ENCODE measurements at regions not wholly inside any gene's neighbourhood (a gene's known extent, or its start where the extent isn't known, plus 50 kb on each side); places are given as distances from the start of the nearest gene placed in this dataset.

DNA sequence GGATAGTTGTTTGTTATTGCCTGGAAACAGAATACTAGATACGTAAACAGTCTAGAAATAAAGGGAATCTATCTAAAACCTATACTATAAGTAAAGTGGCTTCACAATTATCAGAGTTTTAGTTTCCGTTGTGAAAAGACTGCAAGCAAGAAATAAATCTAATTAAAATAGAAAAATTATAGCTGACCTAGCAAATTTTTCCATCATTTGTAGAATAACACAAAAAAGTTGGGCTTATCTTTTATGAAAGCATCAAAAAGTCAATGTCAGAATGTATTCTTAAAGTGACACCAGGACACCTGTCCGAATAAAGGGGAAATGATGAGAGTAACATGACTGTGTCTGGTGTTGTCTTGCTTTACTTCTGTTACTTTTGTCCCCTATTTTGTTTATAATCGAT is 1248.9 kb upstream of the MIR17HG start:
- no peak overlapping the region for H3K4me3 ChIP-seq (ENCODE audit: low read depth in 1 of 2, low read length in 2 of 2)
- WGBS, 2 donors, result 84 to 88% methylated on average over 4 of the region's 4 CpGs

DNA sequence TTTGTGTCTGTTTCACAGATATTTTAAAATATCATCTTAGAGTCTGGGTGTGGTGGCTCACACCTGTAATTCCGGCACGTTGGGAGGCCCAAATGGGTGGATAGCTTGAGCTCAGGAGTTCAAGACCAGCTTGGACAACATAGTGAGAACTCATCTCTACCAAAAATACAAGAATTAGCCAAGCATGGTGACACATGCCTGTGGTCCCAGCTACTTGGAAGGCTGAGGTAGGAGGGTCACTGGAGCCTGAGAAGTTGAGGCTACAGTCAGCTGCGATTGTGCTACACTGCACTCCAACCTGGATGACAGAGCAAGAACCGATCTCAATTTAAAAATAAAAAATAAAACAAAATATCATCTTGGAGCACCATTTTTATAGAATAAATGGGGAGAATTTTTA is 1247.6 kb upstream of the MIR17HG start:
- WGBS, 2 donors, result 87 to 89% methylated on average over 4 of the region's 4 CpGs
- peaks cover 3 to 6% of the 10 kb centered on the region in 2 donors for H3K4me1 ChIP-seq (ENCODE audit: control insufficient read depth in 2 of 2, insufficient read depth in 2 of 2, low read length in 1 of 2)

More for the DNA sequence above, 1248.9 kb upstream of the MIR17HG start:
- no peaks in the 10 kb centered on the region for H3K9me3 ChIP-seq (ENCODE audit: control insufficient read depth in 2 of 2, insufficient read depth in 1 of 2, low read depth in 1 of 2, low read length in 1 of 2)
- no peak overlapping the region for H3K27ac ChIP-seq (ENCODE audit: low read depth in 2 of 2, low read length in 1 of 2)
- no peaks in the 10 kb centered on the region for H3K36me3 ChIP-seq (ENCODE audit: control insufficient read depth in 2 of 2, insufficient read depth in 2 of 2, low read length in 1 of 2)
- H3K27me3 ChIP-seq (ENCODE audit: control insufficient read depth in 1 of 2, insufficient read depth in 2 of 2, low read length in 2 of 2), result no peaks in the 10 kb centered on the region
- no peaks in the 10 kb centered on the region for H3K4me1 ChIP-seq (ENCODE audit: control insufficient read depth in 2 of 2, insufficient read depth in 2 of 2, low read length in 1 of 2)

DNA sequence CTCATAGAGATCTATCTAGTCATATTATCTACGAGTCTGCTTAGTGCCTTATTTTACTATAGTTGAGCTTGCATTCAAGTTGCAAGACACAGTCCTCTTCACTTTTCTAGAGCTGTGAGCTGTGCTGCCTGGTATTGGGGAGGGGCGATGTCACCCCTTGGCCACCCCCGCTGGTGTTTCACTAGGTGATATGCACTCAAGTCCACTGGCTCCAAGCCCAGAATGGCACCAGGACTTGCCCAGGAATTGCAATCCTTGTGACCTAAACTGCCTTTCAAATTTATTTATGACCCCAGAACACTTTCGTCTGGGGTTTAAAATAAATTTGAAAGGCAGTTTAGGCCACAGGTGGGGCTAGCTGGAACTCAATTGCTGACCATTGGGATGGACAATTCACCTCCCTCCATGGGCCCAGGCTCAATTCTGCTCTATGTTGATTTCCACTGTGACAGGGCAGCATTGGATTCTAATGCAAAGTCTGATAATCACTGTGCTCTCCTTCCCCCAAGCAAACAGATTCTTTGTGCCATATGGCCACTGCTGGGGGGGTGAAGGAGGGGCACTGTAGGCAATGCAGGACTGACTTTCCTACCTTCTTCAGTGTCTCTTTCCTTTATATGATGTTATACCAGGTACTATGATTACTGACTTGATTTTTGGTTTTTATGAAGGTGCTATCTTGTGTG is 1244.2 kb upstream of the MIR17HG start:
- H3K9me3 ChIP-seq (ENCODE audit: control insufficient read depth in 2 of 2, insufficient read depth in 1 of 2, low read depth in 1 of 2, low read length in 1 of 2), result no peaks in the 10 kb centered on the region
- no peak overlapping the region for H3K27ac ChIP-seq (ENCODE audit: low read depth in 2 of 2, low read length in 1 of 2)
- no peaks in the 10 kb centered on the region for H3K36me3 ChIP-seq (ENCODE audit: control insufficient read depth in 2 of 2, insufficient read depth in 2 of 2, low read length in 1 of 2)
- peaks cover 3 to 9% of the 10 kb centered on the region in 2 donors for H3K4me1 ChIP-seq (ENCODE audit: control insufficient read depth in 2 of 2, insufficient read depth in 2 of 2, low read length in 1 of 2)
- H3K4me3 ChIP-seq (ENCODE audit: low read depth in 1 of 2, low read length in 2 of 2), result no peak overlapping the region
- WGBS, 2 donors, result 58 to 72% methylated on average over 4 of the region's 4 CpGs
- no peaks in the 10 kb centered on the region for H3K27me3 ChIP-seq (ENCODE audit: control insufficient read depth in 1 of 2, insufficient read depth in 2 of 2, low read length in 2 of 2)

More for the DNA sequence above, 1247.6 kb upstream of the MIR17HG start:
- Histone ChIP-seq H3K4me3 (ENCODE audit: low read depth in 1 of 2, low read length in 2 of 2) (no peak overlapping the region), H3K27ac (ENCODE audit: low read depth in 2 of 2, low read length in 1 of 2) (no peak overlapping the region), H3K27me3 (ENCODE audit: control insufficient read depth in 1 of 2, insufficient read depth in 2 of 2, low read length in 2 of 2) (no peaks in the 10 kb centered on the region), H3K9me3 (ENCODE audit: control insufficient read depth in 2 of 2, insufficient read depth in 1 of 2, low read depth in 1 of 2, low read length in 1 of 2) (no peaks in the 10 kb centered on the region), H3K36me3 (ENCODE audit: control insufficient read depth in 2 of 2, insufficient read depth in 2 of 2, low read length in 1 of 2) (no peaks in the 10 kb centered on the region)

DNA sequence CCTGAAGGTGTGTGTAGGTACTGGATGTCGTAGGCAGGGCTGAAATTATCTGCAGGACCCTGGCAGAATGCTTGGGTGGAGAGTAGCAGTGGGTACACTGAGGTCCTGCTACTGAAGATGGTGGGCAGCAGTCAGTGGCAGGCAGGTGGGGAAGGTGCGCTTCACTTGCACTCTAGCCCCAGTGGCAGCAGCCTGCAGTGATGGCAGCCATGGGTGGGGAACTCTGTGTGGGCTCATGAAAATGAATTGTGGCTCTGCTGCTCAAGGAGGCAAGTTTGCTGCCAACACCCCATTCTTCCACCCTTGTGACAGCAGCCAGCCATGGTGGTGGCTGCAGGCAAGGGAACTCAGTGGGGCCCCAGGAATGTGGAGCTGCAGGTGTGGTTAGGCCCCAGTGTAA is 1242.7 kb upstream of the MIR17HG start:
- Histone ChIP-seq H3K27me3 (ENCODE audit: control insufficient read depth in 1 of 2, insufficient read depth in 2 of 2, low read length in 2 of 2) (no peaks in the 10 kb centered on the region), H3K4me1 (ENCODE audit: control insufficient read depth in 2 of 2, insufficient read depth in 2 of 2, low read length in 1 of 2) (peaks cover 3 to 9% of the 10 kb centered on the region in 2 donors), H3K27ac (ENCODE audit: low read depth in 2 of 2, low read length in 1 of 2) (peak overlapping the region; percentile 78 to 82), H3K4me3 (ENCODE audit: low read depth in 1 of 2, low read length in 2 of 2) (no peak overlapping the region), H3K9me3 (ENCODE audit: control insufficient read depth in 2 of 2, insufficient read depth in 1 of 2, low read depth in 1 of 2, low read length in 1 of 2) (no peaks in the 10 kb centered on the region), H3K36me3 (ENCODE audit: control insufficient read depth in 2 of 2, insufficient read depth in 2 of 2, low read length in 1 of 2) (no peaks in the 10 kb centered on the region)
- WGBS, 2 donors, result 79 to 91% methylated on average over 2 of the region's 2 CpGs

DNA sequence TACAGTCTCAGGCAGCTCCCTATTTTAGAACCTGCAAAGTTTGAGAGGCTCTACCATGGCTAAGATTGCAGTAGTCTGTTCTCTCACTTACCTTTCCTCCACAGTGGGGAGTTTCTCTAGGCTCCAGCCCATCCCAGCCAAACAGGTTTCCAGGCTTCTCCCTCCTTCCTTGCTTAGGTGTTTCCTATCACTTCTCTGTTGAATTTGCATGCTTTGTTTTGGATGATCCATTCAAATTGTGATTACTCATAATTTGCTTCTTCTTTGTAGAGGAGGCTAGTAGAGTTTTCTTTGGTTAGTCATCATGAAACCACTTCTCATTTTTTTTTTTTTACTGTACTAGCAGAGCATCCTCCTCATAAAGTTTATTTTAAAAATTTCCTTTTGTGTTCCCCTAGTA is 1242.2 kb upstream of the MIR17HG start:
- Histone ChIP-seq H3K9me3 (ENCODE audit: control insufficient read depth in 2 of 2, insufficient read depth in 1 of 2, low read depth in 1 of 2, low read length in 1 of 2) (no peaks in the 10 kb centered on the region), H3K27me3 (ENCODE audit: control insufficient read depth in 1 of 2, insufficient read depth in 2 of 2, low read length in 2 of 2) (no peaks in the 10 kb centered on the region), H3K4me1 (ENCODE audit: control insufficient read depth in 2 of 2, insufficient read depth in 2 of 2, low read length in 1 of 2) (peaks cover 3 to 9% of the 10 kb centered on the region in 2 donors), H3K36me3 (ENCODE audit: control insufficient read depth in 2 of 2, insufficient read depth in 2 of 2, low read length in 1 of 2) (no peaks in the 10 kb centered on the region), H3K27ac (ENCODE audit: low read depth in 2 of 2, low read length in 1 of 2) (peak overlapping the region; percentile 78 to 82), H3K4me3 (ENCODE audit: low read depth in 1 of 2, low read length in 2 of 2) (no peak overlapping the region)

DNA sequence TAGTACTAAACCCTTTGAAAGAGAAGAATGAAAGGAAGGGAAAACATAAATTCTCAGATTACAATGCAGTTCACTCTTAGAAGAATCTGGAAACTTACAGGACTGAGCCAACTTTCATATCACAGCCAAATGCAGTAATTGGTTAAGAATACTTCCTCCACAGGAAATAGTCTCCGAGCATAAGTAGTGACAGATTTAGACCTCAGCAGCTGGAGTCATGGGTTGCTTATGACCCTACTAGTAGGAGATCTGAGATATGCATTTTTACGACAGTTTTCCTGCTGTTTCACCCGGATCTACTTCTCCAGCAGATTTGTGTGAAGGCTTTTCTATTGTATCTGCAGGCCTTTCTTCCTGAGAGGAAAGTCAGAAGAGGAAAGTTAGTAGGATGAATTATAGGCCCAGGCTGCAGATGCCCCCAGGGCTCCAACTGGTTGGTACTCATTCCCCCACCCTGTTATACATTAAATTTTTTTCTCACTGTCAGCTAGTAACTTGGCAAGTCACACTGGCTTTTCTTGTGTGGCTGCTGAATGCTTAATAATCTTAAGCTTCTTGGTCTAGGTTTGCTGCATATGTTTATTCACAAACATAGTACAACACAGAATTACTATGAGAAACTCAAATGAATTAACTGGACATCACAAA is 1241.5 kb upstream of the MIR17HG start:
- Histone ChIP-seq H3K9me3 (ENCODE audit: control insufficient read depth in 2 of 2, insufficient read depth in 1 of 2, low read depth in 1 of 2, low read length in 1 of 2) (no peaks in the 10 kb centered on the region), H3K4me1 (ENCODE audit: control insufficient read depth in 2 of 2, insufficient read depth in 2 of 2, low read length in 1 of 2) (peaks cover 3 to 9% of the 10 kb centered on the region in 2 donors), H3K4me3 (ENCODE audit: low read depth in 1 of 2, low read length in 2 of 2) (no peak overlapping the region), H3K27ac (ENCODE audit: low read depth in 2 of 2, low read length in 1 of 2) (peak overlapping the region; percentile 31 to 59), H3K27me3 (ENCODE audit: control insufficient read depth in 1 of 2, insufficient read depth in 2 of 2, low read length in 2 of 2) (no peaks in the 10 kb centered on the region), H3K36me3 (ENCODE audit: control insufficient read depth in 2 of 2, insufficient read depth in 2 of 2, low read length in 1 of 2) (no peaks in the 10 kb centered on the region)
- WGBS, 2 donors, result 28 to 29% methylated on average over 3 of the region's 3 CpGs

DNA sequence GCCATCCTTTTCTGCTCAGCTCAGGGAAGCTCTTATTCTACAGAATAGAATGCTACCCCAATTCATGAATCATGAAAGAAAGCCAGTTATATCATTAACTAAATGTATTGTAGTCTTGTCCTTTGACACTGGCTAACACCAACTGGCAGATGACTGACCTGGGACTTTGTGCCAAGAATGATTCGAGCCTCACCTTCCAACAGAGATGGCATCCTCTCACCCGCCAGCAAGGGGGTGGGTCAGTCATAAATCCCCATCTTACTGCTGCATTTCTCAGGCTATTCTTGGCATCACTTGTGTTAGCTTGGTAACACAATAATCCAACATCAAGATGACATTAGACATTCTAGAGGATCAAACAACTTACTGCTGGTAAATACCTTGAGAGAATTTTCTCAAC is 1239.8 kb upstream of the MIR17HG start:
- Histone ChIP-seq H3K4me3 (ENCODE audit: low read depth in 1 of 2, low read length in 2 of 2) (no peak overlapping the region), H3K36me3 (ENCODE audit: control insufficient read depth in 2 of 2, insufficient read depth in 2 of 2, low read length in 1 of 2) (no peaks in the 10 kb centered on the region), H3K27me3 (ENCODE audit: control insufficient read depth in 1 of 2, insufficient read depth in 2 of 2, low read length in 2 of 2) (no peaks in the 10 kb centered on the region), H3K4me1 (ENCODE audit: control insufficient read depth in 2 of 2, insufficient read depth in 2 of 2, low read length in 1 of 2) (peaks cover 3 to 9% of the 10 kb centered on the region in 2 donors), H3K9me3 (ENCODE audit: control insufficient read depth in 2 of 2, insufficient read depth in 1 of 2, low read depth in 1 of 2, low read length in 1 of 2) (no peaks in the 10 kb centered on the region), H3K27ac (ENCODE audit: low read depth in 2 of 2, low read length in 1 of 2) (no peak overlapping the region)
- WGBS, 2 donors, result 76 to 83% methylated on average over 2 of the region's 2 CpGs

DNA sequence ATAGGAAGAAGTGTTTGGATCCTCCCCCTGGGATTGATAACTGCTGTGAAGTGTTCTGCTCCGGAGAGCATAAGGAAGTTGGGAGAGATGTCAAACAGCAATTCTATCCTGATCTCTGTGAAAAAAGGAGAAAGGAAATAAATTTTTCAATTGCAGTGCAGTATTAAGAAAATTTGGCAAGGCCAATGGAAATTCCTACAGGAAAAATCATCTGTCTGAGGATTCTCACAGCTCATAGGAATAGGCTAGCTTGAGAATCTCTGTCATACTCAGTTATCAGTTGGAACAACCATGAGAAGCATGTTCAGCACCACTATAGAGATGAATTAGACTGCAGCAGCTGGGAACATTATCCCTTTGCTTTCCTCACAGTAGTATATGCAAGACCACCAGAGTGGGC is 1238.9 kb upstream of the MIR17HG start:
- peaks cover 3 to 9% of the 10 kb centered on the region in 2 donors for H3K4me1 ChIP-seq (ENCODE audit: control insufficient read depth in 2 of 2, insufficient read depth in 2 of 2, low read length in 1 of 2)
- H3K27ac ChIP-seq (ENCODE audit: low read depth in 2 of 2, low read length in 1 of 2), result no peak overlapping the region
- H3K9me3 ChIP-seq (ENCODE audit: control insufficient read depth in 2 of 2, insufficient read depth in 1 of 2, low read depth in 1 of 2, low read length in 1 of 2), result no peaks in the 10 kb centered on the region
- no peak overlapping the region for H3K4me3 ChIP-seq (ENCODE audit: low read depth in 1 of 2, low read length in 2 of 2)
- no peaks in the 10 kb centered on the region for H3K27me3 ChIP-seq (ENCODE audit: control insufficient read depth in 1 of 2, insufficient read depth in 2 of 2, low read length in 2 of 2)
- H3K36me3 ChIP-seq (ENCODE audit: control insufficient read depth in 2 of 2, insufficient read depth in 2 of 2, low read length in 1 of 2), result no peaks in the 10 kb centered on the region
- WGBS, 2 donors, result 70 to 74% methylated on average over 1 of the region's 1 CpG

DNA sequence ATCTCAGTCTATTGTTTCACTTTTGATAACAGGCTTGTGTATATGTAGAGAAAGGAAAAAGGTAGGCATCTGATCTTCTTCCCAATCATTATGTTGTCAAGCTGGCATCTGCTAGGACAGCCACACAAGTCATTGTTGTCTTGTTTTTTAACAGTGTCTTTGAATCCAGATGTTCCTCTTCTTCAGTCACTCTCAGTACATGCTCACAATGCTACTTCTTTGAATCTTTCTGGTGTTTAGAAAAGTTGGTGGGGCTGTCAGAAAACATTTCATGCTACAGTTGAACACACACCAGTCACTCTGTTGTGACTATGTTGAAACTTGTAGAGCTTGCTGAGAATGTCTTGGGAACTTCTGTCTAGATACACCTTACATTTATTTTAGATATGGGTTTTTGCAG is 1231.4 kb upstream of the MIR17HG start:
- no peaks in the 10 kb centered on the region for H3K4me1 ChIP-seq (ENCODE audit: control insufficient read depth in 2 of 2, insufficient read depth in 2 of 2, low read length in 1 of 2)
- H3K27me3 ChIP-seq (ENCODE audit: control insufficient read depth in 1 of 2, insufficient read depth in 2 of 2, low read length in 2 of 2), result no peaks in the 10 kb centered on the region
- no peak overlapping the region for H3K27ac ChIP-seq (ENCODE audit: low read depth in 2 of 2, low read length in 1 of 2)
- H3K36me3 ChIP-seq (ENCODE audit: control insufficient read depth in 2 of 2, insufficient read depth in 2 of 2, low read length in 1 of 2), result no peaks in the 10 kb centered on the region
- no peaks in the 10 kb centered on the region for H3K9me3 ChIP-seq (ENCODE audit: control insufficient read depth in 2 of 2, insufficient read depth in 1 of 2, low read depth in 1 of 2, low read length in 1 of 2)
- no peak overlapping the region for H3K4me3 ChIP-seq (ENCODE audit: low read depth in 1 of 2, low read length in 2 of 2)

Data from esophagus (tissue), 2 donors.